HepG2 (cell line): ENCODE measurements at regions not wholly inside any gene's neighbourhood (a gene's known extent, or its start where the extent isn't known, plus 50 kb on each side); places are given as distances from the start of the nearest gene placed in this dataset.

Experiments used
- ATAC-seq: fragments of 200-7000 bp; cut with Tn5 transposase; 3 replicates; pipeline ENCODE4 v1.9.1; 2020; ENCODE audit warnings: mild to moderate bottlenecking, moderate library complexity
- BruUV-seq: library from RNA; stranded (reverse); fragments of 400-500 nt; replicated peaks from 2 replicates; lab custom pipeline; 2021; lab: Mats Ljungman, UMichigan
- CTCF ChIA-PET: fragments of 300-600 bp; formaldehyde crosslinking; extraction: SDS; loops from one replicate; lab custom pipeline; 2021; ENCODE audit warnings: low total read pairs, inconsistent platforms, low intra/inter-chr PET ratio; lab: Yijun Ruan, JAX
- POLR2A ChIA-PET: fragments of 350-600 bp; sonication (Branson Sonifier 250); formaldehyde crosslinking; loops from one replicate; lab custom pipeline; 2020; ENCODE audit warnings: antibody characterized with exemption, inconsistent platforms; lab: Yijun Ruan, JAX
- DNase-seq: peaks from one replicate; pipeline ENCODE4 v3.0.0-alpha.2; 2015; ENCODE audit warnings: low spot score
- FAIRE-seq: peaks from 3 replicates; lab custom pipeline; 2011; peaks lifted over from hg19 to GRCh38; lab: Jason Lieb, UNC
- H2AFZ ChIP-seq: one replicate; pipeline ENCODE4 v1.6.1; 2011; ENCODE audit warnings: low read length, inconsistent platforms
- H3K27ac ChIP-seq: fragments of 300-600 bp; 3 replicates; pipeline ENCODE4 v1.8.0; 2011; ENCODE audit warnings: mixed run types, mild to moderate bottlenecking, mixed read lengths, low read length, inconsistent platforms; ENCODE audit not compliant: insufficient read depth; ENCODE audit errors: extremely low read length
- H3K27me3 ChIP-seq, 2 experiments: fragments of 200-600 bp in 1 of 2; 2 replicates in 1 of 2; 3 replicates in 1 of 2; pipeline versions ENCODE4 v1.6.0 to v1.8.0; 2011; ENCODE audit warnings: low read length in 2 of 2, mild to moderate bottlenecking in 2 of 2, moderate library complexity in 2 of 2, inconsistent platforms in 1 of 2; ENCODE audit not compliant: insufficient read depth in 2 of 2, control insufficient read depth in 1 of 2
- H3K36me3 ChIP-seq, 2 experiments: fragments of 200-600 bp in 1 of 2; replicated peaks in 1 of 2; 2 replicates in 1 of 2; 3 replicates in 1 of 2; pipeline versions ENCODE4 v1.5.1 to v1.8.0; 2011; ENCODE audit warnings: low read length in 2 of 2, inconsistent platforms in 1 of 2; ENCODE audit not compliant: insufficient read depth in 2 of 2, control insufficient read depth in 1 of 2
- H3K4me1 ChIP-seq: 2 replicates; pipeline ENCODE4 v1.5.1; 2012; ENCODE audit warnings: low read length, inconsistent platforms; ENCODE audit not compliant: insufficient read depth
- H3K4me2 ChIP-seq: 2 replicates; pipeline ENCODE4 v1.6.0; 2011; ENCODE audit warnings: low read depth, low read length, inconsistent platforms
- H3K4me3 ChIP-seq, 3 experiments: fragments of 200-600 bp in 1 of 3; sonication (generic), shearing (Covaris generic) in 1 of 3; replicated peaks in 1 of 3; 2 replicates each; pipeline ENCODE4 v1.5.1; 2011 to 2016; ENCODE audit warnings: low read length in 3 of 3, inconsistent platforms in 2 of 3, low read depth in 2 of 3, mild to moderate bottlenecking in 2 of 3, control low read depth in 1 of 3, mixed read lengths in 1 of 3; ENCODE audit not compliant: insufficient read depth in 1 of 3
- H3K79me2 ChIP-seq: one replicate; pipeline ENCODE4 v1.6.1; 2011; ENCODE audit warnings: low read length, inconsistent platforms; ENCODE audit not compliant: insufficient read depth
- H3K9ac ChIP-seq: 2 replicates; pipeline ENCODE4 v1.6.0; 2011; ENCODE audit warnings: mild to moderate bottlenecking, low read depth, low read length, inconsistent platforms; ENCODE audit not compliant: insufficient read depth
- H3K9me3 ChIP-seq: 2 replicates; pipeline ENCODE4 v1.5.1; 2012; ENCODE audit warnings: mild to moderate bottlenecking, low read length
- H4K20me1 ChIP-seq: 2 replicates; pipeline ENCODE4 v1.6.0; 2011; ENCODE audit warnings: inconsistent platforms, mild to moderate bottlenecking, low read length, moderate library complexity; ENCODE audit not compliant: insufficient read depth
- PRDM10 ChIP-seq: sonication (generic); formaldehyde crosslinking; IDR thresholded peaks from 2 replicates; pipeline ENCODE4 v1.4.0; 2020; ENCODE audit warnings: low read depth, missing genetic modification reagents
- ZNF549 ChIP-seq: sonication (generic); formaldehyde crosslinking; IDR thresholded peaks from 2 replicates; pipeline ENCODE4 v1.5.0; 2020; ENCODE audit warnings: missing genetic modification reagents
- ZNF737 ChIP-seq: sonication (generic); formaldehyde crosslinking; IDR thresholded peaks from 2 replicates; pipeline ENCODE4 v1.5.0; 2020; ENCODE audit warnings: missing genetic modification reagents, mild to moderate bottlenecking, borderline replicate concordance
- WGBS: methylation state at CpG from one replicate; pipeline ENCODE4 v1.1.6; 2017; ENCODE audit warnings: low lambda C conversion rate; 5-methylcytosine and 5-hydroxymethylcytosine counted together
- in situ Hi-C: cut with HindIII; loops from 2 replicates; pipeline ENCODE4 v1.10.0; 2017; ENCODE audit warnings: low pct_unique_long_range_greater_than_20kb; ENCODE audit not compliant: extremely low pct_ligation_motif_present
- intact Hi-C: fragments of 100-400 bp; cut with micrococcal nuclease; formaldehyde crosslinking; loops from one replicate; pipeline ENCODE4 v1.10.0; 2022; ENCODE audit not compliant: unreplicated experiment
- TF ChIP-seq, protein P1 (sequence below): sonication (generic); formaldehyde crosslinking; IDR thresholded peaks from 2 replicates; pipeline ENCODE4 v1.4.0; 2020; ENCODE audit warnings: mild to moderate bottlenecking, missing genetic modification reagents
- TF ChIP-seq, protein P2 (sequence below): sonication (generic); formaldehyde crosslinking; IDR thresholded peaks from 2 replicates; pipeline ENCODE4 v1.8.0; 2022; ENCODE audit warnings: missing genetic modification reagents, low read depth, mild to moderate bottlenecking, borderline replicate concordance

- TF ChIP-seq ZNF549 (CRISPR knock-in tag) (no peak), PRDM10 (CRISPR knock-in tag) (no peak)
- TF ChIP-seq, protein P1, sequence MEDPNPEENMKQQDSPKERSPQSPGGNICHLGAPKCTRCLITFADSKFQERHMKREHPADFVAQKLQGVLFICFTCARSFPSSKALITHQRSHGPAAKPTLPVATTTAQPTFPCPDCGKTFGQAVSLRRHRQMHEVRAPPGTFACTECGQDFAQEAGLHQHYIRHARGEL = no peak
Observed at GRCh38 chr1:66438501-66438900, 95.5 kb upstream of the SGIP1 start (continued).

GRCh38 chr1:66439031-66439740 is 94.8 kb upstream of the SGIP1 start:
- Histone ChIP-seq H3K4me1 (no peaks in the 10 kb centered on the region), H2AFZ (no peak overlapping the region), H3K36me3 (no peaks in the 10 kb centered on the region), H3K27me3 (no peaks in the 10 kb centered on the region), H3K4me2 (no peak overlapping the region), H3K79me2 (no peaks in the 10 kb centered on the region), H4K20me1 (no peaks in the 10 kb centered on the region), H3K9ac (no peak overlapping the region), H3K27ac (no peak overlapping the region), H3K9me3 (no peaks in the 10 kb centered on the region), H3K4me3 (no peak overlapping the region)
- TF ChIP-seq, protein P2, sequence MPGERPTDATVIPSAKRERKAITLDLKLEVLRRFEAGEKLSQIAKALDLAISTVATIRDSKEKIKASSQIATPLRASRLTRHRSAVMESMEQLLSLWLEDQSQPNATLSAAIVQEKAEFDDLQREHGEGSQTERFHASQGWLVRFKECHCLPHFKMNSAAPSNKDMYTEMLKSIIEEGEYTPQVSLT (CRISPR knock-in tag) = no peak
- TF ChIP-seq ZNF737 (CRISPR knock-in tag) = no peak
- POLR2A ChIA-PET = no interaction called here
- no peak for DNase-seq
- intact Hi-C loops = no loop called here
- in situ Hi-C loops = no loop called here
- BruUV-seq = no TSS peak
- WGBS = 30% methylated on average over 4 of the region's 4 CpGs
- CTCF ChIA-PET = no interaction called here
- no peak for FAIRE-seq
- no peak for ATAC-seq
